ENCODE measurements at regions not wholly inside any gene's neighbourhood (a gene's known extent, or its start where the extent isn't known, plus 50 kb on each side); places are given as distances from the start of the nearest gene placed in this dataset.

GRCh38 chr12:111310076-111310870 is 58.6 kb downstream of the PHETA1 start:
- no peak for DNase-seq

GRCh38 chr12:111309584-111309983 is 59.3 kb downstream of the PHETA1 start:
- no peak for DNase-seq

DNA sequence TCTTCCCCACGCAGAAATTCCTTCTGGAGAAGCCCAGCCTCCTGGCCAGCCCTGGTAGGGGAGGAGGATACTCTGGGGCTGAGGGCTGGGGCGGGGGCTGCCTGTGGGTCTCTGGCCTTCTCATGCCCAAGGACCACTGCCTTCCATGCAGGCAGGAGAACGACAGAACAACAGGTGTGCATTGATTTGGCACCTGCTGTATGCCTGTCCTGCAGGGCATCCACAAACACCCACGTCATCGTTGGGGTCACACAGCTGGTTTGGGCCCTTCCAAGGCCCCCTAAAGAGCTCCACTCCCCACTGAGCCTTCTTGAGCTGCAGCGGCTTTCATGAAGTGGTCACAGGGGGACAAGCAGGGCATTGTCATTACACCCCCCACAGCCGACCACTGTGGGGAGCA is 60.4 kb downstream of the PHETA1 start:
- no peak for DNase-seq

DNA sequence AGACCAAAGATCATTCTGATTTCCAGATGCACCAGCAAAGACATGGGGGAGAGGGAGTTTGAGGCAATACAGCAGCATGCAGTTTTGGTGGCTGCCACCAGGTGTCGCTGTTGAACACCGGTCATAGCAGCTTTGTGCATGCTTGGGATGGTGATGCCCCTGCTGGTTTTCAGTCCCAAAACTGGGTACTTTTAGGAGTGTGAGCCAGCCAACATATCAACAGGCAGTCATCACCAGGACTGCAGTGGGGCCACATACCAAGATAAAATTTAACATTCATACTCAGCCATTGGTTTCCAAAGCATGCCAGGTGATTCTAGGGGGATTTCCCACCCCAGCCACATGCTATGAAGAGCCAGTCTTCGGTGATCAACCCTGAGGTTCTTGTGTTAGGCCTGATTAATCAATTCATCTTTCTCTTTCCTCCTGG is 64.2 kb downstream of the PHETA1 start:
- DNase-seq, result no peak

DNA sequence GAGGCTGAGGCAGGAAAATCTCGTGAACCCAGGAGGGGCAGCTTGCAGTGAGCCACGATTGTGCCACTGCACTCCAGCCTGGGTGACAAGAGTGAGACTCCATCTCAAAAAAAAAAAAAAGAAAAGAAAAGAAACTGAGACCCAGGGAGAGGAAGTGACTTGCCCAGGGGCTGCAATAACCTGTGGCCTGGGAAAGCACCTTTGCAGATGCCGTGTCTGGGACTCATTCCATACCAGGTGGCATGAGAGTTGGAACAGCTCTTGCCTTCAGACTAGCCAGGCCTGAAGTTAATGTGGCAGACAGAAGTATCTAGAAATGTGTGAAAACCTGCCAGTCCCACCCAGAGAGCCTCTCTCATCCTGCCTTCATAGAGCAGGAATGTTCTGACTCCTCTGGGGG is 65.4 kb downstream of the PHETA1 start:
- DNase-seq, result no peak

DNA sequence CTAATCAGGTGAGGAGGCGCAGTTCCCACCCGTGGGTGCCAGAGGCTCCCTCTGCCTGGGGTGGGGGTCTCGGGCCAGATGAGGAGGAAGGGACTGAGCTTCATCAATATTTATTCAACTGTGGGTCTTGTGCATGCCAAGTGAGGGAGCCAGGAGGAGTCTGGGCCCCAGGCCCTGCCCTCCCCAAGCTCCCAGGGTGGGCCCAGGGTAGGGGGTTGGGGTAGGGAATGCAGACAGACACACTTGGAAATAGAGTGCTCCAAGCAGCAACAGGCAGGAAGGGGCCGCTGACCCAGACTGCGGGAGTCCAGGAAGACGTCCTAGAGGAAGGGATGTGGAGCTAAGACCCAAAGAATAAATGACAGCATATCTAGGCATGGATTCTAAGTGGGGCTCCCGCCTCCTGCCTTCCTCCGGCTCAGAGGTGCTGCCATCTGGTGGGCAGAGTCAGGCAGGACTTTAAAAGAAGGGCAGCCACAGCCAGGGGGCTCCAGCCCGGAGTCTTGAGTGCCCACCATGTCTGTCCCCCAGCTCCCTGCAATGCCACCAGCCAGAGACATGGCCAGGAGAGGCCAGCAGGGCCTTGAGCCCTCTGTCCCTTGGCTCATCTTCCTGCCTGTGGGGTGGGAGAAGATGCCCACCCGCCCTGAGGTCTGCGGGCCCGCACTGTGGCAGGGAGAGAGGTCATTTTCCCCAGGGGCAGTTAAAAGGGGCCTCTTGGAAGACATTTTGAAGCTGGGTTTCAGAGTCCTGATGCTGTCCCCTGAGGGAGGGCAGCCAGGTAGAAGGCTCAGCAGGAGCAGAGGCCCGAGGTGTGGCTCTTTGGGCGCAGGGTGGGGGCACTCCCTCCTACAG is 70.1 kb downstream of the PHETA1 start:
- DNase-seq, result peak; percentile 59 to 66

- no peak for DNase-seq
These were observed 71.0 kb downstream of the PHETA1 start for GRCh38 chr12:111297703-111298426.

DNA sequence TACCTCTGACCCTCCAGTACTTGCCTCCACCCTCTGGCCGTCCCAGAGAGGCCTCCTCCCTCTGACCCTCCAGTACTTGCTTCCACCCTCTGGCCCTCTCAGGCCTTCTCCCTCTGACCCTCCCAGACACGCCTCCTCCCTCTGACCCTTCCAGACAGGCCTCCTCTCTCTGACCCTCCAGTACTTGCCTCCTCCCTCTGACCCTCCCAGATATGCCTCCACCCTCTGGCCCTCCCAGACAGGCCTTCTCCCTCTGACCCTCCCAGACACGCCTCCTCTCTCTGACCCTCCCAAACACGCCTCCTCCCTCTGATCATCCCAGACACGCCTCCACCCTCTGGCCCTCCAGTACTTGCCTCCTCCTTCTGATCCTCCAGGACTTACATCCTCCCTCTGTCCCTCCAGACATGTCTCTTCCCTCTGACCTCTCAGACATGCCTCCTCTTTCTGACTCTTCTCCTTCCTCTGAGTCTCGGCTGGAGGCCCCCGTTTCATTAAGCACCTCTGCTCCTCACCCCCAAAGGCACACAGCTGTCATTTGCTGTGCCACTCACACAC is 71.9 kb downstream of the PHETA1 start:
- no peak for DNase-seq

DNA sequence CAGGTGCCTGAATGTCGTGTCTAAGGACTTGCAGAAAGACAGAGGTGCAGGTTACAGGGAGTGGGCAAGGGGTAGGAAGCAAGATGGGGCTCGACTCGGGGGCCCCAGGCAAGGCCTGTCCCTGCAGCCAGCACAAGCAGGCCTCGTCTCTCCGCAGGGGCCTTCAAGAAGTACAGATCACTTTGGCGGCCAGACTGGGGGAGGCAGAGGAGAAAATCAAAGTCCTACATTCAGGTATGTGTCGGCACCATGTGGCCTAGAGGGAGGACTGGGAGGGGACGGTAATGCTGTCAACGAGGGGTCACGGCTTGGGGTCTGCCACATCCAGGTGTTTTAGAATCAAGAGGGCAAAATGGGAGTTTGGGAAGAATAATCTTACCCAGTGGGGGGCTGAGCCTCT is 73.7 kb downstream of the PHETA1 start:
- DNase-seq, result no peak

DNA sequence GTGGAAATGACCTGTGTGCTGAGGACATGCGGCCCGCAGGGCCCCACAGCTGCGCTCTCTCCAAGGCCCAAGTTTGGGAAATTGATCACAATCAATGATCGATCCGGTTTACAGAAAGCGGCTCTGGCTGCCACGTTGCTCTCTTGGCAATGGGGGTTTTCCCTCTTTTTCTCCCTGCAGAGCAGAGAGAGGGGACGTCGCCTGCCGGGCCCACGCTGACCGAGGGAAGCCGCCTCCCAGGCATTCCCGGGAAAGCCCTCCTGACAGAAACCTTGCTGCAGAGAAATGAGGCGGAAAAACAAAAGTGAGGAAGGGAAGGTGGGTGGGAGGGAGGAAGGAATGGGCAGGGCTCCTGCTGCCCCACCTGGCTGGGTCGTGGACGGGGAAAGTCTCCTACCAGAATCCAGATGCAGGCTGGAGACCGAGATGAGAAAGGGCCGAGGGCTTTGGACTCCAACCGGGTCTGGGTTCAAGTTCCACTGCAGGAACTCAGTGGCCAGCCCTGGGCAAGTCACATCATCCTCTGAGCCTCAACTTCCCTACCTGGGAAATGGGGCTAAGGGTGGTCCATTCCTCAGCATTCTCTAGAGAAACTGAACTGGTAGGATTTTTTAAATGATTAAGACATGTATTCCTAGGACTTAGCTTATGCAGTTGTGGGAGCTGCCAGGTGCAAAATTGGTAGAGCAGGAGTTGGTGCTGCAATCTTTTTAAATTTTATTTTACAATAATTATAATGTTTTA is 75.5 kb downstream of the PHETA1 start:
- no peak for DNase-seq

DNA sequence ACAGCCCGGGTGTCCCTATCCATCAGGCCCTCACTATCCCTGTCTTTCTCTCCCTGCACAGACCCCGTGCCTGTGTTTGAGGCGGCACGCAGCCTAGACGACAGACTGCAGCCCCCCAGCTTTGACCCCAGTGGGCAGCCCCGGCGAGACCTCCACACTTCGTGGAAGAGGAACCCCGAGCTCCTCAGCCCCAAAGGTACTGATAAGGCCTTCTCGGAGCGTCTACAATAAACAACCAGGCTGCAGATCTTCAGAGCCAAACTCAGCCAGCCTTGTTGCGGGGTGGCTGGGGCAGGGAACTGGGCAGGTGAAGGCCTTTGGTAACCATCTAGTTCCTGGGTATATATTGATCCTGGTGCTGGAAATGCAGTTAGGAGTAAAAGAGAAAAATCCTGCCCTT is 77.5 kb downstream of the PHETA1 start:
- DNase-seq, result no peak

- no peak for DNase-seq
These were observed 80.1 kb downstream of the PHETA1 start for GRCh38 chr12:111288771-111289170.

GRCh38 chr12:111287125-111287900 is 81.6 kb downstream of the PHETA1 start:
- peak; percentile 42 to 43 for DNase-seq

- DNase-seq, result no peak
These were observed 83.7 kb downstream of the PHETA1 start for GRCh38 chr12:111285200-111285599.

DNA sequence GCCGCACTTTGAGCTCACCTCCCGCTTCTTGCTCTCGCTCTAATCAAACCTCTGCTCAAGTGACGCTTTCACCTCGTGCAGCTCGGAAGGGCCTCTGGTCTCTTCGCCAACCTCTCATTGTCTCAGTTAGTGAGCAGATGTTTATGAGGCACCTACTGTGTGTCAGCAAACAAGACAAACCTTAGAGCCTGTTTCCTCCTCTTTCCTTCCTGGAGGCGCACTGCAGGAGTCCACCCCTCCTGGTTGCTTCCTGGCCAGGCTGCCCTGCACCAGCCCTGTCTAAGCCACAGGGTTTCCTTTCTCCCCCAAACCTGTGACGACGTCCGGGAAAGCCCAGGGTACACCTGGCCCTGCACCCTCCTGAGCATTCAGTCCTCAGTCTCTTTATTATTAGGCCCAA is 84.2 kb downstream of the PHETA1 start:
- DNase-seq, result no peak

- DNase-seq, result no peak
These were observed 84.9 kb downstream of the PHETA1 start for GRCh38 chr12:111283966-111284365.

DNA sequence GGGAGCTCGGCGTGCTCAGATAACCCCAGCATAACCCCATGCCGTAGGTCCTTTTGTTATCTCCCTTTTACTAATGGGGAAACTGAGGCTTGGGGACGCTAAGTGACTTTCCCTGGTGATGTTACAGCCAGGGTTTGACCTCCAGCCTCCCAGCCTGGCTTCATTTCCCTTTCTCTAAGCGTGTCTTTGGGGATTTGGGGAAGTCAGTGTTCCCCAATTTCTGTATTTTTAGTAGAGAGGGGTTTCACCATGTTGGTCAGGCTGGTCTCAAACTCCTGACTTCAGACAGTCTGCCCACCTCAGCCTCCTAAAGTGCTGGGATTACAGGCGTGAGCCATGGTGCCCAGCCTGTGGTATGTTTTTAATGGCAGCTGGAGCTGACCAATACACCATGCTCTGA is 85.4 kb downstream of the PHETA1 start:
- no peak for DNase-seq

- DNase-seq, result no peak
These were observed 91.3 kb downstream of the PHETA1 start for GRCh38 chr12:111277570-111277969.

GRCh38 chr12:111276146-111276545 is 92.7 kb downstream of the PHETA1 start:
- no peak for DNase-seq

DNA sequence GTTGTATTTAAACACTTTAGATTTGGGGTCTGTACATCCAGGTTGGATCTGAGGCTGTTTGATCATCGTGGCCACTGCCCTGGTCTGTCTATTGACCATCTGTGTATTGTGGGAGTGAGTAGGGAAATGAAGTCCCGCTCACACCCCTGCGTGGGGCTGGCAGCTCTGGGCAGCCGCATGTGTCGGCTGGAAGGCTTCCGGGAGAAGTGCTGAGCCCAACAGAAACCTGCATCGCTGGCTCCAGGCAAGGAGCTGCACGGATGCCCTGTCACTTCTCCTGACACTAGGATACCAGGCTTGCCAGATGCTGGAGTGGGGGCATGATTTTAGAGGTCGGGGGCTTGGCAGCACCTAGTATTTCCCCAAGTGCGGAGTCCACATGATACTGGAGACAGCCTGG is 93.6 kb downstream of the PHETA1 start:
- no peak for DNase-seq

GRCh38 chr12:111274777-111275176 is 94.1 kb downstream of the PHETA1 start:
- no peak for DNase-seq

Measured in NCI-H1930 (cell line).